Muscle layer of colon (tissue), 2 donors: ENCODE measurements at regions not wholly inside any gene's neighbourhood (a gene's known extent, or its start where the extent isn't known, plus 50 kb on each side); places are given as distances from the start of the nearest gene placed in this dataset.

Experiments
- H3K27ac ChIP-seq: one replicate; pipeline ENCODE4 v1.7.0; 2013; ENCODE audit warnings: low read depth, mild to moderate bottlenecking, low read length, moderate library complexity
- H3K27me3 ChIP-seq, 2 donors: one replicate each; pipeline ENCODE4 v1.7.0; 2013; ENCODE audit warnings: low read length in 2 of 2, mild to moderate bottlenecking in 2 of 2; ENCODE audit not compliant: insufficient read depth in 2 of 2, control insufficient read depth in 1 of 2
- H3K36me3 ChIP-seq: one replicate; pipeline ENCODE4 v1.7.0; 2013; ENCODE audit warnings: mild to moderate bottlenecking, low read length; ENCODE audit not compliant: insufficient read depth
- H3K4me1 ChIP-seq: one replicate; pipeline ENCODE4 v1.7.0; 2013; ENCODE audit warnings: mild to moderate bottlenecking, low read length; ENCODE audit not compliant: insufficient read depth
- H3K4me3 ChIP-seq, 2 donors: one replicate each; pipeline ENCODE4 v1.7.0; 2013; ENCODE audit warnings: low read length in 2 of 2, low read depth in 1 of 2, mild to moderate bottlenecking in 1 of 2, moderate library complexity in 1 of 2
- H3K9ac ChIP-seq: one replicate; pipeline ENCODE4 v1.7.0; 2013; ENCODE audit warnings: low read length
- H3K9me3 ChIP-seq: one replicate; pipeline ENCODE4 v1.7.0; 2013; ENCODE audit warnings: mild to moderate bottlenecking, low read length
- donor health status: abdominal sarcoma.
- donor health status: Adenocarcinoma of cecum.

DNA sequence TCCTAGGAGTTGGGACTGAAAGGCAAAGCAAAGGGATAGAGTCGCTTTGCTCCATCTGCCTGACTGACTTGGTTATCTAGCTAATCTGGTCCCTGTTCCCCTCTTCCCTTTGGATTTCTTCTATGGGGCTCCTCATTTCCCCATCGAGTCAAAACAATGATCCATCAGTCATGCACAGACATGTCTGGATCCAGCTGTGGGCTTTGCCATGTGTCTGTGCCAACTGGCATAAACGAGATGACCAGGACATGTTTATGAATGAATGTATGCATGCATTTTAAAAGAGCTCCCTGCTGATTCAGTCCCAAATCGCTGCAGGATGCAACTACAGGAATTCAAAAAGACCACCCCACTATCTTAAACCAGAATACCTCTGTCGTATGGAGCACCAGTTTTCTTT is 122.0 kb downstream of the ARL4A start:
- Histone ChIP-seq H3K9me3 (no peaks in the 10 kb centered on the region), H3K4me3 (no peak overlapping the region), H3K4me1 (no peaks in the 10 kb centered on the region), H3K9ac (no peak overlapping the region), H3K36me3 (no peaks in the 10 kb centered on the region), H3K27ac (no peak overlapping the region), H3K27me3 (no peaks in the 10 kb centered on the region)

DNA sequence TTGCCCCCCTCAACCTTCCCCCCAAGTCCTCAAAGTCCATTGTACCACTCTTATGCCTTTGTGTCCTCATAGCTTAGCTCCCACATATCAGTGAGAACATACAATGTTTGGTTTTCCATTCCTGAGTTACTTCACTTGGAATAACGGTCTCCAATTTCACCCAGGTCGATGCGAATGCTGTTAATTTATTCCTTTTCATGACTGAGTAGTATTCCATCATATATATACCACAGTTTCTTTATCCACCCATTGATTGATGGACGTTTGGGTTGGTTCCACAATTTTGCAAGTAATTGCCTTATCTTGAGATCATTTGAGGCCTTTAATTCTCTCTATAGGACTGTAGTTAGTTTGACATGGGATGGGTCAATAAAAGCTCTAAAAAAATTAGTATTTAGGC is 124.7 kb downstream of the ARL4A start:
- no peaks in the 10 kb centered on the region for H3K9me3 ChIP-seq
- no peak overlapping the region for H3K27ac ChIP-seq
- H3K27me3 ChIP-seq: no peaks in the 10 kb centered on the region
- H3K9ac ChIP-seq: no peak overlapping the region
- H3K36me3 ChIP-seq: no peaks in the 10 kb centered on the region
- no peaks in the 10 kb centered on the region for H3K4me1 ChIP-seq
- H3K4me3 ChIP-seq: no peak overlapping the region

DNA sequence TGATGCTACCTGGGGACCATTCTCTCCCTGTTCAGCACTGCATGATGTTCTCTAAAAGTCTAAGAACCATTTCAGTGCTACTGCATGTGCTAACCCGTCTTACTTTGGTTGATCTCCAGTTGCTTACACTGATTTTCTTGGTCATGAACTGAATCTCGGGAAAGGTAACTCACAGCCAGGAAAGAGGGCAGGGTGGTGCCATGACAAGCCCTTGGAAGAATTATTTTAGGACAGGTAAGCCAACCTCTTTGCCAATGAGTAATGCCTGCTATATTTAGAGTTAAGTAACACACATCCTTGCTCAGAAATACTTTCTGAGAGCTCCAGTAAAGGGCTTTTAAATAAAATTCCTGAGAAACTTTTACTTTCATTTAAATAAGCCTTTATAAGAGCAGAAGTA is 126.7 kb downstream of the ARL4A start:
- no peak overlapping the region for H3K4me3 ChIP-seq

GRCh38 chr7:12814828-12815227 is 127.4 kb downstream of the ARL4A start:
- Histone ChIP-seq H3K4me1 (no peaks in the 10 kb centered on the region), H3K27me3 (no peaks in the 10 kb centered on the region), H3K27ac (no peak overlapping the region), H3K9me3 (no peaks in the 10 kb centered on the region), H3K9ac (no peak overlapping the region), H3K4me3 (no peak overlapping the region), H3K36me3 (no peaks in the 10 kb centered on the region)

More for the DNA sequence above, 126.7 kb downstream of the ARL4A start:
- H3K27ac ChIP-seq: no peak overlapping the region
- no peaks in the 10 kb centered on the region for H3K27me3 ChIP-seq
- no peak overlapping the region for H3K9ac ChIP-seq
- no peaks in the 10 kb centered on the region for H3K36me3 ChIP-seq
- H3K9me3 ChIP-seq: no peaks in the 10 kb centered on the region
- no peaks in the 10 kb centered on the region for H3K4me1 ChIP-seq

DNA sequence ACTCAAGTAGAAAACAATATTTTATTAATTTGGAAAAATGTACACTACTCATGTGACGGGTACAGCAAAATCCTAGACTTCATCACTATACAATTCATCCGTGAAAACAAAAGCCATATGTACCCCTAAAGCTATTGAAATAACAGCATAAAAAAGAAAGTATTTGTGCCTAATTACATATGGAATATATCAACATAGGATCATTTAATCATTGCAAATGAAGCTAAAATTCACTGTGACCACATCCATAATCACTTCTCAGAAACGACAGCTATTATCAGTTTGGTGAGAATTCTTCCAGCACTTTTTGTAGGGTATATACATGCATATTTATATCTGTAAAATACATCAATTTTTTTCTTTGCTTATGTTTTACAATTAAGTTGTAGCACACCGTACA is 128.0 kb downstream of the ARL4A start:
- H3K9me3 ChIP-seq: no peaks in the 10 kb centered on the region
- H3K36me3 ChIP-seq: no peaks in the 10 kb centered on the region
- no peaks in the 10 kb centered on the region for H3K27me3 ChIP-seq
- H3K4me1 ChIP-seq: no peaks in the 10 kb centered on the region
- no peak overlapping the region for H3K9ac ChIP-seq
- no peak overlapping the region for H3K4me3 ChIP-seq
- no peak overlapping the region for H3K27ac ChIP-seq

GRCh38 chr7:12815871-12816270 is 128.4 kb downstream of the ARL4A start:
- Histone ChIP-seq H3K9ac (no peak overlapping the region), H3K9me3 (no peaks in the 10 kb centered on the region), H3K36me3 (no peaks in the 10 kb centered on the region), H3K27ac (no peak overlapping the region), H3K4me3 (no peak overlapping the region), H3K4me1 (no peaks in the 10 kb centered on the region), H3K27me3 (no peaks in the 10 kb centered on the region)

DNA sequence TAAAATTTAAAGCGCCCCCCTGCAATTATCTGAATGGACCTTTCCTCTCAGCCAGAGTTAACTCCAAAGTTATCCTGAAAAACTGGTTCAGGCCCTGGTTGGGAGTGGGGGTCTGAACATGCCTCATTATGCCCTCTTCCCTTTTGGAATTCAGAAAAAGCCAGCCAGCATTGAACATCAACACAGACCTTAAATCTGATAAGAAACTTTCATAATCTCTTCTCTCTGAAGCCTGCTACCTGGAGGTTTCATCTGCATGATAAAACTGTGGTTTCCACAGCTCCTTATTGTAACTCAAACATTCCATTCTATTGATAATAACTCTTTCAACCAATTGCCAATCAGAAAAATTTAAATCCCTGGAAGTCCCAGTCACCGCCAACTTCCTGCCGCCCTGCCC is 133.3 kb downstream of the ARL4A start:
- no peak overlapping the region for H3K9ac ChIP-seq

DNA sequence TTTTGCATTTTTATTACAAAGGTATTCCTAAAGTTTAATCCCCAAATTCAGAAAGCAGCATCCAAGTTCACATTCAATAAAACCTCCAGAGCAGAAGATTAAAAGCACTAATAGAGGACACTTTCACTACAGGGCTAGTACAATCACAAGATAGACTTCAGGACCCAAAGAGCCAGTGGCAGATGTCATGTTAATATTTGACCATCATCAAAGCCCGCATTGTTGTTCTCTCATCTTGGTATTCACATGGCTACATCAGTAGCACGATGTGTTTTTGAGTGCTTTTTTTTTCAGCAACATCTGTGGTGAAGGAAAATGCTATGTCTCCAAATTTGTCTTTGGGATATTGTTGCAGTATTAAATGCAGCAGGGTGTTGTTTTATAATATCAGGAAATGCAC is 134.3 kb downstream of the ARL4A start:
- no peak overlapping the region for H3K4me3 ChIP-seq
- H3K9ac ChIP-seq: no peak overlapping the region
- no peaks in the 10 kb centered on the region for H3K9me3 ChIP-seq
- H3K4me1 ChIP-seq: no peaks in the 10 kb centered on the region
- no peaks in the 10 kb centered on the region for H3K27me3 ChIP-seq
- H3K36me3 ChIP-seq: no peaks in the 10 kb centered on the region
- H3K27ac ChIP-seq: no peak overlapping the region

More for the DNA sequence above, 133.3 kb downstream of the ARL4A start:
- H3K27me3 ChIP-seq: no peaks in the 10 kb centered on the region
- H3K4me3 ChIP-seq: no peak overlapping the region
- no peaks in the 10 kb centered on the region for H3K36me3 ChIP-seq
- H3K9me3 ChIP-seq: no peaks in the 10 kb centered on the region
- no peak overlapping the region for H3K27ac ChIP-seq
- H3K4me1 ChIP-seq: no peaks in the 10 kb centered on the region

GRCh38 chr7:12826079-12826478 is 138.6 kb downstream of the ARL4A start:
- no peak overlapping the region for H3K4me3 ChIP-seq
- H3K9me3 ChIP-seq: no peaks in the 10 kb centered on the region

DNA sequence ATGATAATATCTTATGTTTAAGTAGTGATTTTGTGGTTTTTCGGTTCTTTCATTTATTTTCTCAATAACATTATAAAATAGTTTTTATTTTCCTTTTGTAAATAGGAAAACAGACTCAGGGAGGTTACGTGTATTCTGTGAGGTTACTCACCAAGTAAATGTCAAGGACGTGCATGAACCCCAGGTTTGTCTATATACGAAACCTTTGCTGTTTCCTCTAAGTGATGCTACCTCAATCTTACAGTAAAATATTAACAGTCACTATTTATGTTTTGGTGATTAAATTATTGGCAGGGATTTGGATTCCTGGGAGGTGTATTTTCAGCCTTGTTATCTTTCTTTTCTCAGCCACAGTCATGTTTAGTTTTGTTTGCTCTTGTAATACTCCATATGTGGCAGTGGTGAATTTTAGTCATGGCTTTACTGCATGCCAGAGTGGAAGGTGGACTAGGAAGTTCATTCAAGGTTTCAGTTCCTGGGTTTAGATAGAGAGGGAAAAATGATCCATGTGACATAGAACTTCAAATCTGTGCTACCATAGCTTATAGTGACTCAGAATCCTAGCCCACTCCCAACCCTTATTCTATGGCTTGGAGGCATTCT is 139.9 kb downstream of the ARL4A start:
- H3K27me3 ChIP-seq: no peaks in the 10 kb centered on the region
- H3K9ac ChIP-seq: no peak overlapping the region
- H3K4me3 ChIP-seq: no peak overlapping the region
- H3K36me3 ChIP-seq: no peaks in the 10 kb centered on the region
- no peaks in the 10 kb centered on the region for H3K9me3 ChIP-seq
- no peaks in the 10 kb centered on the region for H3K4me1 ChIP-seq
- no peak overlapping the region for H3K27ac ChIP-seq

More at GRCh38 chr7:12826079-12826478, 138.6 kb downstream of the ARL4A start:
- Histone ChIP-seq H3K9ac (no peak overlapping the region), H3K36me3 (no peaks in the 10 kb centered on the region), H3K27ac (no peak overlapping the region), H3K27me3 (no peaks in the 10 kb centered on the region), H3K4me1 (no peaks in the 10 kb centered on the region)

DNA sequence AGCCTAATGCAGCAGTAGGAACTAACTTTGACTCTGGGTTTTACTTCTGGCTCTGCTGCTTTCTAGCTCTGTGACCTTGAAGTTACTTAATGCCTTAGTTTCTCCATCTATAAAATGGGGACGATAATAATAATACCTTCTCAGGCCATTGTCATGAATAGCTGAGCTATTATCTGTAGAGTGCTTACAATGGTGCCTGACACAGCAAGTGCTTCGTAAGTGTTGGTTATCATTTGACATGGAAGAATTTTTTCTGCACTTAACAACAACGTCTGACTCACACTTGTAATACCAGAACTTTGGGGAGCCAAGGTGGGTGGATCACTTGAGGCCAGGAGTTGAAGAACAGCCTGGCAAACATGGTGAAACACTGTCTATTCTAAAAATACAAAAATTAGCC is 140.5 kb downstream of the ARL4A start:
- no peak overlapping the region for H3K27ac ChIP-seq
- no peak overlapping the region for H3K9ac ChIP-seq
- no peaks in the 10 kb centered on the region for H3K36me3 ChIP-seq
- no peaks in the 10 kb centered on the region for H3K9me3 ChIP-seq
- H3K27me3 ChIP-seq: no peaks in the 10 kb centered on the region
- H3K4me3 ChIP-seq: no peak overlapping the region
- H3K4me1 ChIP-seq: no peaks in the 10 kb centered on the region

GRCh38 chr7:12831024-12831423 is 143.6 kb downstream of the ARL4A start:
- Histone ChIP-seq H3K36me3 (no peaks in the 10 kb centered on the region), H3K27me3 (no peaks in the 10 kb centered on the region), H3K9ac (no peak overlapping the region), H3K4me3 (no peak overlapping the region), H3K9me3 (no peaks in the 10 kb centered on the region), H3K27ac (no peak overlapping the region), H3K4me1 (no peaks in the 10 kb centered on the region)
